ENCODE measurements at regions not wholly inside any gene's neighbourhood (a gene's known extent, or its start where the extent isn't known, plus 50 kb on each side); places are given as distances from the start of the nearest gene placed in this dataset.

DNA sequence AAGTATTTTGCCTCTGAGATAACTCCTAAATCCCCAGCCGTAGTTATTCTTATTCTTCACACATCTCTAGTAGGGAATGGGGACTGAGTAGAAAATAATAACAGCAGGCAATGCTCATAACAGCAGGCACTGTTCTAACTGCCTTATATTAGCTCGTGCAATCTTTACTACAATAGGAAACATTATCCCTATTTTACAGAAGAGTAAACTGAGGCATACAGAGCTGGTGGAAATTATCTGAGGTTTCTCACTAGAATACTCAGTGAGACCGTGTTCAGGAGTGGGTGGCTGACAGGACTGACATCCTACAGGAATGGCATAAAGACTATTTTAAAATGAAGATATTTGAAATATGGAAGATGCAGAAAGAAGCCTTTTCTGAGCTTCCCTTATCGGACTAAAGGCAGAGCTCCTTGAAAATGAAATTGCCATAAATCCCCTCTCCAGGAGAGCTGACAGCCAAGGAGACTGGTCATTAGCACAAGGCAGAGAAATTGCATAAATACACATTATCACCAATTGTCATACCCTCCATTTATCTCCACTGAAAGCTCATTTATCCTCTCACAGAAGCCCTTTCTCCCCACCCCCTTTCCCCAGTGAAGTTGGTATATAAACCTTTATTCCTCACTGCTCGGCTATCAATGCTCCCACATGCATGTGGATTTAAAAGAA lies 93.9 kb downstream of the RASSF10 start:
- TF ChIP-seq, protein P1, sequence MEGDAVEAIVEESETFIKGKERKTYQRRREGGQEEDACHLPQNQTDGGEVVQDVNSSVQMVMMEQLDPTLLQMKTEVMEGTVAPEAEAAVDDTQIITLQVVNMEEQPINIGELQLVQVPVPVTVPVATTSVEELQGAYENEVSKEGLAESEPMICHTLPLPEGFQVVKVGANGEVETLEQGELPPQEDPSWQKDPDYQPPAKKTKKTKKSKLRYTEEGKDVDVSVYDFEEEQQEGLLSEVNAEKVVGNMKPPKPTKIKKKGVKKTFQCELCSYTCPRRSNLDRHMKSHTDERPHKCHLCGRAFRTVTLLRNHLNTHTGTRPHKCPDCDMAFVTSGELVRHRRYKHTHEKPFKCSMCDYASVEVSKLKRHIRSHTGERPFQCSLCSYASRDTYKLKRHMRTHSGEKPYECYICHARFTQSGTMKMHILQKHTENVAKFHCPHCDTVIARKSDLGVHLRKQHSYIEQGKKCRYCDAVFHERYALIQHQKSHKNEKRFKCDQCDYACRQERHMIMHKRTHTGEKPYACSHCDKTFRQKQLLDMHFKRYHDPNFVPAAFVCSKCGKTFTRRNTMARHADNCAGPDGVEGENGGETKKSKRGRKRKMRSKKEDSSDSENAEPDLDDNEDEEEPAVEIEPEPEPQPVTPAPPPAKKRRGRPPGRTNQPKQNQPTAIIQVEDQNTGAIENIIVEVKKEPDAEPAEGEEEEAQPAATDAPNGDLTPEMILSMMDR (IDR thresholded peaks at IDR 0.05; ENCODE audit: low read depth, low read length) = no peak
- TF ChIP-seq, protein P2, sequence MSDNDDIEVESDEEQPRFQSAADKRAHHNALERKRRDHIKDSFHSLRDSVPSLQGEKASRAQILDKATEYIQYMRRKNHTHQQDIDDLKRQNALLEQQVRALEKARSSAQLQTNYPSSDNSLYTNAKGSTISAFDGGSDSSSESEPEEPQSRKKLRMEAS (IDR thresholded peaks at IDR 0.05; ENCODE audit: low read depth, low read length) = no peak
- TF ChIP-seq POLR2A (IDR thresholded peaks at IDR 0.05; ENCODE audit: extremely low read depth, insufficient read length) = no peak
- TF ChIP-seq MYC (IDR thresholded peaks at IDR 0.05; ENCODE audit: low read depth, low read length) = no peak
